WTC11 (cell line): ENCODE measurements at regions not wholly inside any gene's neighbourhood (a gene's known extent, or its start where the extent isn't known, plus 50 kb on each side); places are given as distances from the start of the nearest gene placed in this dataset.

Experiments
- ATAC-seq: fragments of 200-7000 bp; cut with Tn5 transposase; 2 replicates; pipeline ENCODE4 v1.10.0; 2021; ENCODE audit warnings: mild to moderate bottlenecking, moderate library complexity
- CTCF ChIA-PET: fragments of 300-600 bp; sonication (Branson Sonifier 250); formaldehyde crosslinking; loops from one replicate; lab custom pipeline; 2021; ENCODE audit warnings: antibody characterized with exemption; lab: Charles Lee
- POLR2A ChIA-PET: fragments of 350-600 bp; sonication (Branson Sonifier 250); formaldehyde crosslinking; loops from one replicate; lab custom pipeline; 2021; ENCODE audit warnings: antibody characterized with exemption; lab: Charles Lee
- DNase-seq: peaks from one replicate; pipeline ENCODE4 v3.0.0; 2021; ENCODE audit warnings: low spot score
- H3K27ac Mint-ChIP-seq: 2 replicates; pipeline ENCODE4 v1.8.0; 2021; ENCODE audit warnings: mixed read lengths
- H3K27me3 Mint-ChIP-seq: 2 replicates; pipeline ENCODE4 v1.8.0; 2021; ENCODE audit warnings: low read depth, mild to moderate bottlenecking, moderate library complexity, mixed read lengths
- H3K36me3 Mint-ChIP-seq: 2 replicates; pipeline ENCODE4 v1.8.0; 2021; ENCODE audit warnings: mixed read lengths
- H3K4me1 Mint-ChIP-seq: 2 replicates; pipeline ENCODE4 v1.8.0; 2022; ENCODE audit warnings: mixed read lengths
- H3K4me3 Mint-ChIP-seq: 2 replicates; pipeline ENCODE4 v1.8.0; 2021; ENCODE audit warnings: mild to moderate bottlenecking, moderate library complexity, mixed read lengths
- H3K9me3 Mint-ChIP-seq: 2 replicates; pipeline ENCODE4 v1.8.0; 2021; ENCODE audit warnings: mixed read lengths
- CREB1 ChIP-seq: sonication (generic); formaldehyde crosslinking; IDR thresholded peaks from 2 replicates; pipeline ENCODE4 v1.8.0; 2023; ENCODE audit warnings: mild to moderate bottlenecking, missing genetic modification reagents
- GRHL2 ChIP-seq: fragments of 250-450 bp; sonication (Bioruptor Pico); IDR thresholded peaks from 2 replicates; pipeline ENCODE4 v1.8.0; 2022; ENCODE audit warnings: mild to moderate bottlenecking, moderate library complexity; ENCODE audit not compliant: insufficient replicate concordance, severe bottlenecking
- GTF2I ChIP-seq: fragments of 250-450 bp; sonication (Bioruptor Pico); conservative IDR thresholded peaks from 2 replicates; pipeline ENCODE4 v1.4.0; 2021; ENCODE audit warnings: mild to moderate bottlenecking
- NR1H2 ChIP-seq: sonication (generic); formaldehyde crosslinking; IDR thresholded peaks from 2 replicates; pipeline ENCODE4 v1.9.0; 2021; ENCODE audit warnings: mild to moderate bottlenecking, moderate library complexity, missing genetic modification reagents
- RORB ChIP-seq: fragments of 250-450 bp; sonication (Bioruptor Pico); IDR thresholded peaks from 2 replicates; pipeline ENCODE4 v1.9.0; 2021; ENCODE audit warnings: mild to moderate bottlenecking
- TP53 ChIP-seq: sonication (generic); formaldehyde crosslinking; IDR thresholded peaks from 2 replicates; pipeline ENCODE4 v1.8.1; 2023; ENCODE audit warnings: mild to moderate bottlenecking, missing genetic modification reagents
- ZBTB21 ChIP-seq: sonication (generic); formaldehyde crosslinking; IDR thresholded peaks from 2 replicates; pipeline ENCODE4 v1.8.1; 2023; ENCODE audit warnings: mild to moderate bottlenecking, missing genetic modification reagents, borderline replicate concordance
- ZNF138 ChIP-seq: sonication (generic); formaldehyde crosslinking; conservative IDR thresholded peaks from 2 replicates; pipeline ENCODE4 v1.8.1; 2022; ENCODE audit warnings: mild to moderate bottlenecking, moderate library complexity, missing genetic modification reagents
- ZNF232 ChIP-seq: sonication (generic); formaldehyde crosslinking; IDR thresholded peaks from 2 replicates; pipeline ENCODE4 v1.8.0; 2022; ENCODE audit warnings: mild to moderate bottlenecking, missing genetic modification reagents
- TF ChIP-seq, protein P1 (sequence below): sonication (generic); formaldehyde crosslinking; IDR thresholded peaks from 2 replicates; pipeline ENCODE4 v1.8.0; 2023; ENCODE audit warnings: mild to moderate bottlenecking, missing genetic modification reagents
- TF ChIP-seq, protein P2 (sequence below): sonication (generic); formaldehyde crosslinking; IDR thresholded peaks from 2 replicates; pipeline ENCODE4 v1.8.1; 2022; ENCODE audit warnings: mild to moderate bottlenecking, moderate library complexity, missing genetic modification reagents
- TF ChIP-seq, protein P3 (sequence below): sonication (generic); formaldehyde crosslinking; IDR thresholded peaks from 2 replicates; pipeline ENCODE4 v1.8.1; 2023; ENCODE audit warnings: mild to moderate bottlenecking, missing genetic modification reagents, borderline replicate concordance
- TF ChIP-seq, protein P4 (sequence below): fragments of 250-450 bp; sonication (Bioruptor Pico); IDR thresholded peaks from 2 replicates; pipeline ENCODE4 v1.9.0; 2021; ENCODE audit warnings: mild to moderate bottlenecking, borderline replicate concordance
- TF ChIP-seq, protein P5 (sequence below): sonication (generic); formaldehyde crosslinking; IDR thresholded peaks from 2 replicates; pipeline ENCODE4 v1.8.0; 2022; ENCODE audit warnings: missing genetic modification reagents
- TF ChIP-seq, protein P6 (sequence below): sonication (generic); formaldehyde crosslinking; IDR thresholded peaks from 2 replicates; pipeline ENCODE4 v1.8.0; 2022; ENCODE audit warnings: mild to moderate bottlenecking, missing genetic modification reagents

DNA sequence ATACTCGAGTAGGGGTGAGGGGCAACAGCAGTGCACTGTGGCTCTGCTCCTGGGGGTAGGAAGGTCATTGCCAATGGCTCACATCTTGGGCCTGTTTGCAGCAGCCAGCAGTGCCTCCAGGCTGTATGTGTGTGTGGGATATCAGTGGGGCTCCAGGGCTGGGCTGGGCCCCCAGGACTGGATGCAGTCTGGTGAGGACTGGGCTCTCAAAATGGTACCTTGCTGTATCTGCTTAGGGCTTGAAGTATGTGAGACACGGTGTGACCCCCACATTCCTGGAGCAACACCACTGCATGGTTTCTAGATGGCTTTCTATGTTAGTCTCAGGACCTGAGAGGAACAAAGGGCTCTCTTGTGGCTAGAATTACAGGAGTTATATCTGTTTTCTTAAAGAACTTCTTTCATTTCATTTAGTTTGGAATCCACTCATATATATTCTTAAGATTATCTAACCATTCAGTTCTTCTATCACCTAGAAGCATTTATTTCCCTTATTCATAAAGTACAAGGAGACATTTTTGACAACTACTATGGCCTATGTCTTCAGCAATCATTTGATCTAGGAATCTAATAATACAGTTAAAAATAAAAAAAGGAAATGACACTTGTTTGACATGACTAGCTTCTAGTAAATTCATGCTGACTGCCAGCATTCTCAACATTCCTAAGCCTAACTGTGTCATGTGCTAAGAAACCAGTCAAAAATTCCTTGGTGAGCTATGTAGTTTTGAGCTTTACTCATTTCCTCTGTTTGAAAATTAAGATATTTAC, 443.2 kb upstream of the SEMA3A start (continued):
- TF ChIP-seq, protein P1, sequence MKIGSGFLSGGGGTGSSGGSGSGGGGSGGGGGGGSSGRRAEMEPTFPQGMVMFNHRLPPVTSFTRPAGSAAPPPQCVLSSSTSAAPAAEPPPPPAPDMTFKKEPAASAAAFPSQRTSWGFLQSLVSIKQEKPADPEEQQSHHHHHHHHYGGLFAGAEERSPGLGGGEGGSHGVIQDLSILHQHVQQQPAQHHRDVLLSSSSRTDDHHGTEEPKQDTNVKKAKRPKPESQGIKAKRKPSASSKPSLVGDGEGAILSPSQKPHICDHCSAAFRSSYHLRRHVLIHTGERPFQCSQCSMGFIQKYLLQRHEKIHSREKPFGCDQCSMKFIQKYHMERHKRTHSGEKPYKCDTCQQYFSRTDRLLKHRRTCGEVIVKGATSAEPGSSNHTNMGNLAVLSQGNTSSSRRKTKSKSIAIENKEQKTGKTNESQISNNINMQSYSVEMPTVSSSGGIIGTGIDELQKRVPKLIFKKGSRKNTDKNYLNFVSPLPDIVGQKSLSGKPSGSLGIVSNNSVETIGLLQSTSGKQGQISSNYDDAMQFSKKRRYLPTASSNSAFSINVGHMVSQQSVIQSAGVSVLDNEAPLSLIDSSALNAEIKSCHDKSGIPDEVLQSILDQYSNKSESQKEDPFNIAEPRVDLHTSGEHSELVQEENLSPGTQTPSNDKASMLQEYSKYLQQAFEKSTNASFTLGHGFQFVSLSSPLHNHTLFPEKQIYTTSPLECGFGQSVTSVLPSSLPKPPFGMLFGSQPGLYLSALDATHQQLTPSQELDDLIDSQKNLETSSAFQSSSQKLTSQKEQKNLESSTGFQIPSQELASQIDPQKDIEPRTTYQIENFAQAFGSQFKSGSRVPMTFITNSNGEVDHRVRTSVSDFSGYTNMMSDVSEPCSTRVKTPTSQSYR (CRISPR knock-in tag): no peak
- TF ChIP-seq, protein P2, sequence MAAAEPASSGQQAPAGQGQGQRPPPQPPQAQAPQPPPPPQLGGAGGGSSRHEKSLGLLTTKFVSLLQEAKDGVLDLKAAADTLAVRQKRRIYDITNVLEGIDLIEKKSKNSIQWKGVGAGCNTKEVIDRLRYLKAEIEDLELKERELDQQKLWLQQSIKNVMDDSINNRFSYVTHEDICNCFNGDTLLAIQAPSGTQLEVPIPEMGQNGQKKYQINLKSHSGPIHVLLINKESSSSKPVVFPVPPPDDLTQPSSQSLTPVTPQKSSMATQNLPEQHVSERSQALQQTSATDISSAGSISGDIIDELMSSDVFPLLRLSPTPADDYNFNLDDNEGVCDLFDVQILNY (CRISPR knock-in tag): no peak
- TF ChIP-seq RORB (CRISPR knock-in tag) (no peak), GTF2I (CRISPR knock-in tag) (no peak), ZBTB21 (no peak), ZNF232 (CRISPR knock-in tag) (no peak)
- TF ChIP-seq, protein P3, sequence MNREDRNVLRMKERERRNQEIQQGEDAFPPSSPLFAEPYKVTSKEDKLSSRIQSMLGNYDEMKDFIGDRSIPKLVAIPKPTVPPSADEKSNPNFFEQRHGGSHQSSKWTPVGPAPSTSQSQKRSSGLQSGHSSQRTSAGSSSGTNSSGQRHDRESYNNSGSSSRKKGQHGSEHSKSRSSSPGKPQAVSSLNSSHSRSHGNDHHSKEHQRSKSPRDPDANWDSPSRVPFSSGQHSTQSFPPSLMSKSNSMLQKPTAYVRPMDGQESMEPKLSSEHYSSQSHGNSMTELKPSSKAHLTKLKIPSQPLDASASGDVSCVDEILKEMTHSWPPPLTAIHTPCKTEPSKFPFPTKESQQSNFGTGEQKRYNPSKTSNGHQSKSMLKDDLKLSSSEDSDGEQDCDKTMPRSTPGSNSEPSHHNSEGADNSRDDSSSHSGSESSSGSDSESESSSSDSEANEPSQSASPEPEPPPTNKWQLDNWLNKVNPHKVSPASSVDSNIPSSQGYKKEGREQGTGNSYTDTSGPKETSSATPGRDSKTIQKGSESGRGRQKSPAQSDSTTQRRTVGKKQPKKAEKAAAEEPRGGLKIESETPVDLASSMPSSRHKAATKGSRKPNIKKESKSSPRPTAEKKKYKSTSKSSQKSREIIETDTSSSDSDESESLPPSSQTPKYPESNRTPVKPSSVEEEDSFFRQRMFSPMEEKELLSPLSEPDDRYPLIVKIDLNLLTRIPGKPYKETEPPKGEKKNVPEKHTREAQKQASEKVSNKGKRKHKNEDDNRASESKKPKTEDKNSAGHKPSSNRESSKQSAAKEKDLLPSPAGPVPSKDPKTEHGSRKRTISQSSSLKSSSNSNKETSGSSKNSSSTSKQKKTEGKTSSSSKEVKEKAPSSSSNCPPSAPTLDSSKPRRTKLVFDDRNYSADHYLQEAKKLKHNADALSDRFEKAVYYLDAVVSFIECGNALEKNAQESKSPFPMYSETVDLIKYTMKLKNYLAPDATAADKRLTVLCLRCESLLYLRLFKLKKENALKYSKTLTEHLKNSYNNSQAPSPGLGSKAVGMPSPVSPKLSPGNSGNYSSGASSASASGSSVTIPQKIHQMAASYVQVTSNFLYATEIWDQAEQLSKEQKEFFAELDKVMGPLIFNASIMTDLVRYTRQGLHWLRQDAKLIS (CRISPR knock-in tag): no peak

DNA sequence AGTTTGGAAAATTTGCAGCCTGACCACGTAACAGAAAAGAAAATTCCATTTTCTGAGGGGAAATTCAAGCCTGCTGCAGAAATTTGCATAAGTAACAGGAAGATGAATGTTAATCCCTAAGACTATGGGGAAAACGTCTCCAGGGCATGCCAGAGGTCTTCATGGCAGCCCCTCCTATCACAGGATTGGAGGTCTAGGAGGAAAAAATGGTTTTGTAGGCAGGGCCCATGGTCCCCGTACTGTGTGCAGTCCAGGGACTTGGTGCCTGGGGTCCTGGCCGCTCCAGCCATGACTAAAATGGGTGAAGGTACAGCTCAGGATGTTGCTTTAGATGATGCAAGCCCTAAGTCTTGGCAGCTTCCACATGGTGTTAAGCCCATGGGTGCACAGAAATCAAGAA, 437.3 kb upstream of the SEMA3A start:
- ATAC-seq (no peak), DNase-seq (no peak)
- Mint-ChIP-seq H3K4me3 (no peak overlapping the region), H3K27me3 (no peaks in the 10 kb centered on the region), H3K9me3 (peaks cover 60% of the 10 kb centered on the region), H3K36me3 (peaks cover 40% of the 10 kb centered on the region), H3K4me1 (no peaks in the 10 kb centered on the region), H3K27ac (no peak overlapping the region)
- ChIA-PET CTCF (no interaction called here), POLR2A (no interaction called here)
- TF ChIP-seq NR1H2 (CRISPR knock-in tag) (no peak), TP53 (no peak), ZNF138 (no peak), CREB1 (CRISPR knock-in tag) (no peak), GRHL2 (CRISPR knock-in tag) (no peak)
- TF ChIP-seq, protein P4, sequence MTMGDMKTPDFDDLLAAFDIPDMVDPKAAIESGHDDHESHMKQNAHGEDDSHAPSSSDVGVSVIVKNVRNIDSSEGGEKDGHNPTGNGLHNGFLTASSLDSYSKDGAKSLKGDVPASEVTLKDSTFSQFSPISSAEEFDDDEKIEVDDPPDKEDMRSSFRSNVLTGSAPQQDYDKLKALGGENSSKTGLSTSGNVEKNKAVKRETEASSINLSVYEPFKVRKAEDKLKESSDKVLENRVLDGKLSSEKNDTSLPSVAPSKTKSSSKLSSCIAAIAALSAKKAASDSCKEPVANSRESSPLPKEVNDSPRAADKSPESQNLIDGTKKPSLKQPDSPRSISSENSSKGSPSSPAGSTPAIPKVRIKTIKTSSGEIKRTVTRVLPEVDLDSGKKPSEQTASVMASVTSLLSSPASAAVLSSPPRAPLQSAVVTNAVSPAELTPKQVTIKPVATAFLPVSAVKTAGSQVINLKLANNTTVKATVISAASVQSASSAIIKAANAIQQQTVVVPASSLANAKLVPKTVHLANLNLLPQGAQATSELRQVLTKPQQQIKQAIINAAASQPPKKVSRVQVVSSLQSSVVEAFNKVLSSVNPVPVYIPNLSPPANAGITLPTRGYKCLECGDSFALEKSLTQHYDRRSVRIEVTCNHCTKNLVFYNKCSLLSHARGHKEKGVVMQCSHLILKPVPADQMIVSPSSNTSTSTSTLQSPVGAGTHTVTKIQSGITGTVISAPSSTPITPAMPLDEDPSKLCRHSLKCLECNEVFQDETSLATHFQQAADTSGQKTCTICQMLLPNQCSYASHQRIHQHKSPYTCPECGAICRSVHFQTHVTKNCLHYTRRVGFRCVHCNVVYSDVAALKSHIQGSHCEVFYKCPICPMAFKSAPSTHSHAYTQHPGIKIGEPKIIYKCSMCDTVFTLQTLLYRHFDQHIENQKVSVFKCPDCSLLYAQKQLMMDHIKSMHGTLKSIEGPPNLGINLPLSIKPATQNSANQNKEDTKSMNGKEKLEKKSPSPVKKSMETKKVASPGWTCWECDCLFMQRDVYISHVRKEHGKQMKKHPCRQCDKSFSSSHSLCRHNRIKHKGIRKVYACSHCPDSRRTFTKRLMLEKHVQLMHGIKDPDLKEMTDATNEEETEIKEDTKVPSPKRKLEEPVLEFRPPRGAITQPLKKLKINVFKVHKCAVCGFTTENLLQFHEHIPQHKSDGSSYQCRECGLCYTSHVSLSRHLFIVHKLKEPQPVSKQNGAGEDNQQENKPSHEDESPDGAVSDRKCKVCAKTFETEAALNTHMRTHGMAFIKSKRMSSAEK (CRISPR knock-in tag): no peak
- TF ChIP-seq, protein P5, sequence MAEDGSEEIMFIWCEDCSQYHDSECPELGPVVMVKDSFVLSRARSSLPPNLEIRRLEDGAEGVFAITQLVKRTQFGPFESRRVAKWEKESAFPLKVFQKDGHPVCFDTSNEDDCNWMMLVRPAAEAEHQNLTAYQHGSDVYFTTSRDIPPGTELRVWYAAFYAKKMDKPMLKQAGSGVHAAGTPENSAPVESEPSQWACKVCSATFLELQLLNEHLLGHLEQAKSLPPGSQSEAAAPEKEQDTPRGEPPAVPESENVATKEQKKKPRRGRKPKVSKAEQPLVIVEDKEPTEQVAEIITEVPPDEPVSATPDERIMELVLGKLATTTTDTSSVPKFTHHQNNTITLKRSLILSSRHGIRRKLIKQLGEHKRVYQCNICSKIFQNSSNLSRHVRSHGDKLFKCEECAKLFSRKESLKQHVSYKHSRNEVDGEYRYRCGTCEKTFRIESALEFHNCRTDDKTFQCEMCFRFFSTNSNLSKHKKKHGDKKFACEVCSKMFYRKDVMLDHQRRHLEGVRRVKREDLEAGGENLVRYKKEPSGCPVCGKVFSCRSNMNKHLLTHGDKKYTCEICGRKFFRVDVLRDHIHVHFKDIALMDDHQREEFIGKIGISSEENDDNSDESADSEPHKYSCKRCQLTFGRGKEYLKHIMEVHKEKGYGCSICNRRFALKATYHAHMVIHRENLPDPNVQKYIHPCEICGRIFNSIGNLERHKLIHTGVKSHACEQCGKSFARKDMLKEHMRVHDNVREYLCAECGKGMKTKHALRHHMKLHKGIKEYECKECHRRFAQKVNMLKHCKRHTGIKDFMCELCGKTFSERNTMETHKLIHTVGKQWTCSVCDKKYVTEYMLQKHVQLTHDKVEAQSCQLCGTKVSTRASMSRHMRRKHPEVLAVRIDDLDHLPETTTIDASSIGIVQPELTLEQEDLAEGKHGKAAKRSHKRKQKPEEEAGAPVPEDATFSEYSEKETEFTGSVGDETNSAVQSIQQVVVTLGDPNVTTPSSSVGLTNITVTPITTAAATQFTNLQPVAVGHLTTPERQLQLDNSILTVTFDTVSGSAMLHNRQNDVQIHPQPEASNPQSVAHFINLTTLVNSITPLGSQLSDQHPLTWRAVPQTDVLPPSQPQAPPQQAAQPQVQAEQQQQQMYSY (CRISPR knock-in tag): no peak
- TF ChIP-seq, protein P6, sequence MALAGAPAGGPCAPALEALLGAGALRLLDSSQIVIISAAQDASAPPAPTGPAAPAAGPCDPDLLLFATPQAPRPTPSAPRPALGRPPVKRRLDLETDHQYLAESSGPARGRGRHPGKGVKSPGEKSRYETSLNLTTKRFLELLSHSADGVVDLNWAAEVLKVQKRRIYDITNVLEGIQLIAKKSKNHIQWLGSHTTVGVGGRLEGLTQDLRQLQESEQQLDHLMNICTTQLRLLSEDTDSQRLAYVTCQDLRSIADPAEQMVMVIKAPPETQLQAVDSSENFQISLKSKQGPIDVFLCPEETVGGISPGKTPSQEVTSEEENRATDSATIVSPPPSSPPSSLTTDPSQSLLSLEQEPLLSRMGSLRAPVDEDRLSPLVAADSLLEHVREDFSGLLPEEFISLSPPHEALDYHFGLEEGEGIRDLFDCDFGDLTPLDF (CRISPR knock-in tag): no peak
